PC-9 (cell line): ENCODE measurements at regions not wholly inside any gene's neighbourhood (a gene's known extent, or its start where the extent isn't known, plus 50 kb on each side); places are given as distances from the start of the nearest gene placed in this dataset.

Experiments used
- BruUV-seq: library from RNA; stranded (reverse); fragments of 400-500 nt; replicated peaks from 2 replicates; lab custom pipeline; 2021; lab: Mats Ljungman, UMichigan
- CTCF ChIA-PET: fragments of 300-600 bp; sonication (Branson Sonifier 250); formaldehyde crosslinking; loops from one replicate; lab custom pipeline; 2022; ENCODE audit warnings: antibody characterized with exemption; lab: Charles Lee
- POLR2A ChIA-PET: fragments of 300-600 bp; sonication (Branson Sonifier 250); formaldehyde crosslinking; loops from one replicate; lab custom pipeline; 2022; ENCODE audit warnings: antibody characterized with exemption; ENCODE audit not compliant: unreplicated experiment; lab: Charles Lee
- DNase-seq, 2 experiments: peaks; one replicate each; pipeline versions ENCODE4 v3.0.0 to v3.0.0-alpha.2; 2015 to 2022; ENCODE audit warnings: mixed read lengths in 1 of 2
- H2AFZ ChIP-seq: fragments of 200-600 bp; sonication (generic); 2 replicates; pipeline ENCODE4 v1.8.1; 2017; ENCODE audit warnings: antibody characterized with exemption
- H3F3A ChIP-seq: fragments of 200-600 bp; sonication (generic); 2 replicates; pipeline ENCODE4 v1.8.1; 2017; ENCODE audit warnings: antibody characterized with exemption, mild to moderate bottlenecking, low read depth; ENCODE audit not compliant: insufficient read depth
- H3K27ac ChIP-seq: fragments of 200-600 bp; sonication (generic); 2 replicates; pipeline ENCODE4 v1.6.1; 2016; ENCODE audit warnings: mixed run types
- H3K27me3 ChIP-seq: fragments of 200-600 bp; sonication (generic); 2 replicates; pipeline ENCODE4 v1.6.1; 2016; ENCODE audit warnings: low read depth, mixed run types; ENCODE audit not compliant: insufficient read depth
- H3K36me3 ChIP-seq: fragments of 200-600 bp; sonication (generic); 2 replicates; pipeline ENCODE4 v1.6.1; 2016; ENCODE audit warnings: low read depth, mixed run types
- H3K4me1 ChIP-seq: fragments of 200-600 bp; sonication (generic); replicated peaks from 2 replicates; pipeline ENCODE4 v1.6.1; 2016; ENCODE audit warnings: mixed run types; ENCODE audit not compliant: insufficient read depth
- H3K4me2 ChIP-seq: fragments of 200-600 bp; sonication (generic); 2 replicates; pipeline ENCODE4 v1.6.1; 2017; ENCODE audit warnings: mixed run types
- H3K4me3 ChIP-seq: fragments of 200-600 bp; sonication (generic); 2 replicates; pipeline ENCODE4 v1.6.1; 2016; ENCODE audit warnings: mixed run types
- H3K79me2 ChIP-seq: fragments of 200-600 bp; sonication (generic); 2 replicates; pipeline ENCODE4 v1.6.1; 2017; ENCODE audit warnings: low read depth, mixed run types
- H3K9me2 ChIP-seq: fragments of 200-600 bp; sonication (generic); 2 replicates; pipeline ENCODE4 v1.8.1; 2017; ENCODE audit warnings: mild to moderate bottlenecking; ENCODE audit not compliant: insufficient read depth
- H3K9me3 ChIP-seq: fragments of 200-600 bp; sonication (generic); 2 replicates; pipeline ENCODE4 v1.8.1; 2016; ENCODE audit warnings: low read depth; ENCODE audit not compliant: insufficient read depth
- H4K20me1 ChIP-seq: fragments of 200-600 bp; sonication (generic); 2 replicates; pipeline ENCODE4 v1.8.1; 2017; ENCODE audit not compliant: insufficient read depth
- CTCF ChIP-seq: fragments of 200-600 bp; sonication (generic); conservative IDR thresholded peaks from 2 replicates; pipeline ENCODE4 v1.6.1; 2017; ENCODE audit warnings: mixed run types, antibody characterized with exemption, mild to moderate bottlenecking, moderate library complexity
- EZH2 ChIP-seq: fragments of 200-600 bp; sonication (generic); IDR thresholded peaks from 2 replicates; pipeline ENCODE4 v1.8.0; 2017; ENCODE audit warnings: antibody characterized with exemption, low read depth
- intact Hi-C: fragments of 100-400 bp; cut with micrococcal nuclease; formaldehyde crosslinking; loops from one replicate; pipeline ENCODE4 v1.10.0; 2022; ENCODE audit not compliant: unreplicated experiment

- no peak for TF ChIP-seq EZH2
- no peak for TF ChIP-seq CTCF
- Histone ChIP-seq H3K79me2 (no peaks in the 10 kb centered on the region), H3F3A (no peaks in the 10 kb centered on the region), H3K9me2 (no peaks in the 10 kb centered on the region), H3K36me3 (no peaks in the 10 kb centered on the region), H2AFZ (no peak overlapping the region), H3K27me3 (no peaks in the 10 kb centered on the region), H3K27ac (no peak overlapping the region), H3K9me3 (no peaks in the 10 kb centered on the region), H3K4me2 (no peak overlapping the region), H3K4me3 (no peak overlapping the region), H4K20me1 (no peaks in the 10 kb centered on the region), H3K4me1 (no peaks in the 10 kb centered on the region)
- POLR2A ChIA-PET: no interaction called here
- intact Hi-C loops: no loop called here
- no peak for DNase-seq
- BruUV-seq: no TSS peak
- CTCF ChIA-PET: no interaction called here
Observed at GRCh38 chr13:74398599-74398998, 264.4 kb upstream of the KLF12 start.

GRCh38 chr13:74389056-74389455, 254.9 kb upstream of the KLF12 start:
- H3K9me3 ChIP-seq: no peaks in the 10 kb centered on the region
- TF ChIP-seq CTCF: no peak
- no peak for TF ChIP-seq EZH2
- H3K79me2 ChIP-seq: no peaks in the 10 kb centered on the region
- POLR2A ChIA-PET: no interaction called here
- CTCF ChIA-PET: no interaction called here
- BruUV-seq: no TSS peak
- no peak overlapping the region for H3K27ac ChIP-seq
- no peak overlapping the region for H3K4me2 ChIP-seq
- no peaks in the 10 kb centered on the region for H3K27me3 ChIP-seq
- no peaks in the 10 kb centered on the region for H3K4me1 ChIP-seq
- H3K9me2 ChIP-seq: no peaks in the 10 kb centered on the region
- DNase-seq: no peak
- no peaks in the 10 kb centered on the region for H4K20me1 ChIP-seq
- H3K36me3 ChIP-seq: no peaks in the 10 kb centered on the region
- no peaks in the 10 kb centered on the region for H3F3A ChIP-seq
- H2AFZ ChIP-seq: no peak overlapping the region
- no peak overlapping the region for H3K4me3 ChIP-seq
- intact Hi-C loops: no loop called here

GRCh38 chr13:74388626-74389025, 254.4 kb upstream of the KLF12 start:
- Histone ChIP-seq H3K9me3 (no peaks in the 10 kb centered on the region), H3K27me3 (no peaks in the 10 kb centered on the region), H3K4me3 (no peak overlapping the region), H3K27ac (no peak overlapping the region), H3F3A (no peaks in the 10 kb centered on the region), H2AFZ (no peak overlapping the region), H3K79me2 (no peaks in the 10 kb centered on the region), H3K9me2 (no peaks in the 10 kb centered on the region), H3K4me1 (no peaks in the 10 kb centered on the region), H3K36me3 (no peaks in the 10 kb centered on the region), H3K4me2 (no peak overlapping the region), H4K20me1 (no peaks in the 10 kb centered on the region)
- no TSS peak for BruUV-seq
- intact Hi-C loops: no loop called here
- TF ChIP-seq EZH2 (no peak), CTCF (no peak)
- POLR2A ChIA-PET: no interaction called here
- CTCF ChIA-PET: no interaction called here
- no peak for DNase-seq
